GM10266 (cell line): ENCODE measurements at regions not wholly inside any gene's neighbourhood (a gene's known extent, or its start where the extent isn't known, plus 50 kb on each side); places are given as distances from the start of the nearest gene placed in this dataset.

Experiments
- DNase-seq: peaks from one replicate; pipeline ENCODE4 v3.0.0; 2012; ENCODE audit errors: extremely low spot score
- CTCF ChIP-seq: IDR thresholded peaks from 2 replicates; pipeline ENCODE4 v1.5.1; 2012; ENCODE audit warnings: mild to moderate bottlenecking, low read depth; ENCODE audit not compliant: control insufficient read depth, insufficient read depth; ENCODE audit errors: missing control alignments

- no peak for DNase-seq
- no peak for TF ChIP-seq CTCF
Observed at GRCh38 chr4:59122626-59123025, 2012.4 kb upstream of the IGFBP7 start.

- DNase-seq, result no peak
- no peak for TF ChIP-seq CTCF
Observed at GRCh38 chr4:59126159-59126558, 2016.0 kb upstream of the IGFBP7 start.

DNA sequence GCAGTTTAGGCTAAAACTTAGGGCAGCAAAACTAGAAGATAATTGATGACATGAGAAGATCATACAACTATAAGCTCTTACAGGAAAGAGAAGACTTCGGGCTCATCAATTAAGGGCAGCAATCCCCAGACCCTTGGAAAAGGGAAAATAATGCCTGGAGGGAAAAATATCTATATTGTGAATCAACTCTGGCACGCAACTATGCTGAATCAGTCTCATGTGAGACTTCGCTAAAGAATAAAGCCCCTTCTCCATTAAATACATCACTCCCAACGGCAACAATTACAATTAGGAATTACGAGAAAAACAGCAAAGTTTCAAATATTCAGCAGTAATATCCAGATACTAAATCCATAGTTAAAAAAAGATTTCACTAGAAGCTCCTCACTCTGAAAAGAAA, 2016.8 kb upstream of the IGFBP7 start:
- no peak for TF ChIP-seq CTCF
- DNase-seq, result no peak

DNA sequence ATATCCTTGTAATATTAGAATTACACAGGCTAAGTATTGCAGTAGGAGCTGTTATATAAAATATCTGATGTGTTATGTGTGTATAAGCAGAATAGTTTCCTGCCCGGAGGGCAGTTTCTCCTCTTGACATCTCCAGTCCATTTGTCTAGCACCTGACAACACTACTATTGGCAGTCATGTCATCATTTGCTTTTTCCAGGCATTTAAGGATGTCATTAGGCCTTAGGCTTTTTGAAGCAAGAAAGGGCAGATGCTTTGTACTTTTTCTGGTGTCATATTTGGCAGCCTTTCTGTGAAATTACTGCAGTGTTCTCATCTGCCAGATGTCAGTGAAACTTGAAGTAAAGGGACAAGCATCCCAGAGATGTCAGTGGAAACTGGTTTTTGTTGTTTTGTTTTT, 2017.6 kb upstream of the IGFBP7 start:
- DNase-seq, result no peak
- TF ChIP-seq CTCF, result no peak

DNA sequence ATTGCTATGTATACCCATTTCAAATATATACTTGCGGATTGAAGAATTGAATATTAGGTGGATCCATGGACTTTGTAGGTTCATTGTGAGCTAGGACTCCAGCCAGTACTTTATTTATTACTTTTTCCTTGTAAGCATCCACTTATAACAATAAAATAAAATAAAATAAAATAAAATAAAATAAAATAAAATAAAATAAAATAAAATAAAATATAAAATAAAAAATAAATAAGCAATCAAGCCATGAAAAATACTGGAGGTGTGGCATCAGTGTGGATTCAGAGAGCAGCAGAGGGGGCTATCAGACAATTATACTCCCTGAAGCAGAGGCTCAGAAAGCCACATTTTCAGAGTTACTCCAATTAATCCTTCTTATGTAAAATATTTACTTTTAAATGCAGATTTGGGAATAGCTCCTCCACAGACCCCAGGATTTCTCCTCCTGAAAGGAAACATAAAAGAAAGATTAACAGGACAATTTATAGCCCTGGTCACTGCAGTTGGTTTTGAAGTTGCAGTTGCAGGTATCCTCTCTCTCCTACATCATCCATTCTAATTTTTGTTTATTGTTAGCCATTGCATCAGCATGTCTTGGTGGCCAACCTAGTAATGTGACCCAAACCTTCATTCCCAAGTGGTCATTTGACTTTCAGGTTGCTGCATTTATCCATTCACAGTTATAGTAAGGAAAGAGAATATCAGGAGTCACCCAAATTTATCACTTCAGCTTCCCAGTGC, 2025.2 kb upstream of the IGFBP7 start:
- no peak for DNase-seq
- no peak for TF ChIP-seq CTCF

GRCh38 chr4:59161249-59161648, 2038.9 kb upstream of the ADGRL3 start:
- no peak for TF ChIP-seq CTCF
- DNase-seq, result no peak

GRCh38 chr4:59175617-59176016, 2024.5 kb upstream of the ADGRL3 start:
- DNase-seq, result no peak
- TF ChIP-seq CTCF, result no peak
